ENCODE measurements at regions not wholly inside any gene's neighbourhood (a gene's known extent, or its start where the extent isn't known, plus 50 kb on each side); places are given as distances from the start of the nearest gene placed in this dataset.

GRCh38 chr1:232381394-232382100 lies 248.4 kb downstream of the SIPA1L2 start:
- CTCF ChIA-PET: no interaction called here
- Histone ChIP-seq H3K56ac (ENCODE audit: extremely low read depth, insufficient read depth, low read length) (no peak overlapping the region), H2AFZ (replicated peaks; ENCODE audit: low read length, poor library complexity) (no peak overlapping the region), H3K36me3 (ENCODE audit: control insufficient read depth, insufficient read depth, low read length) (no peaks in the 10 kb centered on the region), H2BK20ac (ENCODE audit: low read depth, low read length) (no peak overlapping the region), H3K23ac (ENCODE audit: low read depth, low read length) (no peak overlapping the region), H3K4me3 (ENCODE audit: insufficient read depth, low read depth, low read length) (no peak overlapping the region), H3K27me3 (ENCODE audit: control insufficient read depth, insufficient read depth, low read length) (no peaks in the 10 kb centered on the region), H3K9me1 (ENCODE audit: insufficient read depth, low read length) (peaks cover 6% of the 10 kb centered on the region), H3K79me1 (ENCODE audit: low read depth in 1 of 2, low read length in 2 of 2) (no peaks in the 10 kb centered on the region), H3K9ac (ENCODE audit: low read depth, low read length) (no peak overlapping the region), H3K4ac (ENCODE audit: low read depth, low read length) (no peak overlapping the region), H2BK5ac (ENCODE audit: low read depth, low read length, poor library complexity, severe bottlenecking) (no peak overlapping the region), H3K14ac (replicated peaks; ENCODE audit: low read depth, low read length) (no peak overlapping the region), H4K8ac (ENCODE audit: low read depth in 2 of 2, low read length in 2 of 2) (no peak overlapping the region), H4K91ac (ENCODE audit: insufficient read depth, low read depth, low read length) (no peak overlapping the region), H4K5ac (ENCODE audit: low read depth, low read length) (no peak overlapping the region), H3K4me1 (ENCODE audit: control insufficient read depth, insufficient read depth, low read length) (peaks cover 10% of the 10 kb centered on the region; the same call in 1 of the 2 replicates), H2AK9ac (replicated peaks; ENCODE audit: low read depth, low read length, poor library complexity) (no peak overlapping the region), H2BK120ac (ENCODE audit: low read depth, low read length) (no peak overlapping the region), H3K18ac (ENCODE audit: low read depth, low read length) (no peak overlapping the region), H4K20me1 (ENCODE audit: insufficient read depth, low read length) (no peaks in the 10 kb centered on the region), H3K27ac (ENCODE audit: insufficient read depth, low read length) (no peak overlapping the region), H2BK15ac (ENCODE audit: low read depth, low read length) (no peak overlapping the region), H3K9me3 (ENCODE audit: control insufficient read depth, insufficient read depth, low read length) (no peaks in the 10 kb centered on the region), H3K4me2 (ENCODE audit: low read depth, low read length) (no peak overlapping the region), H2AK5ac (ENCODE audit: low read depth, low read length) (no peak overlapping the region)
- dilution Hi-C loops (cut with HindIII; ENCODE audit: low sequenced_read_pairs, unreplicated experiment) (no loop called here), in situ Hi-C loops (cut with MboI; ENCODE audit: low sequenced_read_pairs) (no loop called here), intact Hi-C loops (cut with micrococcal nuclease) (no loop called here)
- ATAC-seq (ENCODE audit: low read depth) (no peak), DNase-seq (peak; percentile 45)
- POLR2A ChIA-PET (ENCODE audit: unreplicated experiment): no interaction called here
- TF ChIP-seq RFX5 (IDR thresholded peaks at IDR 0.05; ENCODE audit: low read depth, low read length) (no peak), RCOR1 (IDR thresholded peaks at IDR 0.05; ENCODE audit: insufficient replicate concordance, low read length) (no peak), BHLHE40 (IDR thresholded peaks at IDR 0.05; ENCODE audit: low read depth, low read length) (no peak), USF2 (IDR thresholded peaks at IDR 0.05; ENCODE audit: low read depth, low read length) (no peak), CHD1 (IDR thresholded peaks at IDR 0.05; ENCODE audit: low read depth, low read length) (no peak), MAZ (IDR thresholded peaks at IDR 0.05; ENCODE audit: borderline replicate concordance, low read depth, low read length) (no peak), POLR2A (IDR thresholded peaks at IDR 0.05; ENCODE audit: low read depth, low read length) (no peak), ELK1 (IDR thresholded peaks at IDR 0.05; ENCODE audit: borderline replicate concordance, low read depth, low read length) (no peak), RAD21 (IDR thresholded peaks at IDR 0.05; ENCODE audit: low read length) (no peak), FOS (IDR thresholded peaks at IDR 0.05; ENCODE audit: low read depth, low read length) (no peak), NFE2L2 (IDR thresholded peaks at IDR 0.05; ENCODE audit: low read depth, low read length) (no peak), CTCF (conservative IDR thresholded peaks at IDR 0.05; ENCODE audit: low read depth, low read length) (no peak), MXI1 (IDR thresholded peaks at IDR 0.05; ENCODE audit: borderline replicate concordance, low read depth, low read length) (no peak), MAFK (IDR thresholded peaks at IDR 0.05; ENCODE audit: low read depth, low read length) (no peak), CEBPB (IDR thresholded peaks at IDR 0.05; ENCODE audit: low read depth, low read length) (no peak)
- BruUV-seq (replicated peaks): no TSS peak
- no CpG with 5 or more reads among the region's 10 CpGs for WGBS, 2 experiments (ENCODE audit: extremely low coverage in 2 of 2, insufficient read length in 1 of 2)

Measured in IMR-90 (cell line).